ENCODE measurements at regions not wholly inside any gene's neighbourhood (a gene's known extent, or its start where the extent isn't known, plus 50 kb on each side); places are given as distances from the start of the nearest gene placed in this dataset.
"Not testable (repeated sequence)": the region's sequence is repeated elsewhere in the genome, so short reads cannot be mapped to it uniquely, and the experiment has no call there.

GRCh38 chr11:71638801-71639519 is 56.3 kb upstream of the KRTAP5-11 start:
- peak; percentile 31 for DNase-seq (ENCODE audit: low spot score)

GRCh38 chr11:71639520-71639849 is 56.8 kb upstream of the KRTAP5-11 start:
- DNase-seq (ENCODE audit: low spot score) = peak; percentile 7

GRCh38 chr11:71639916-71640315 is 57.2 kb upstream of the KRTAP5-11 start:
- DNase-seq (ENCODE audit: low spot score) = not testable (repeated sequence)

GRCh38 chr11:71647078-71647477 is 64.4 kb upstream of the KRTAP5-11 start:
- DNase-seq (ENCODE audit: low spot score) = not testable (repeated sequence)

GRCh38 chr11:71652998-71653397 is 70.3 kb upstream of the KRTAP5-11 start:
- not testable (repeated sequence) for DNase-seq (ENCODE audit: low spot score)

GRCh38 chr11:71654423-71654822 is 71.7 kb upstream of the KRTAP5-11 start:
- DNase-seq (ENCODE audit: low spot score) = not testable (repeated sequence)

- not testable (repeated sequence) for DNase-seq (ENCODE audit: low spot score)
Observed at GRCh38 chr11:71655041-71655440, 72.4 kb upstream of the KRTAP5-11 start.

GRCh38 chr11:71656513-71656912 is 73.8 kb upstream of the KRTAP5-11 start:
- DNase-seq (ENCODE audit: low spot score) = not testable (repeated sequence)

GRCh38 chr11:71664941-71665340 is 82.3 kb upstream of the KRTAP5-11 start:
- DNase-seq (ENCODE audit: low spot score) = not testable (repeated sequence)

GRCh38 chr11:71698110-71698509 is 115.4 kb upstream of the KRTAP5-11 start:
- DNase-seq (ENCODE audit: low spot score) = not testable (repeated sequence)

GRCh38 chr11:71698961-71699360 is 116.3 kb upstream of the KRTAP5-11 start:
- DNase-seq (ENCODE audit: low spot score) = not testable (repeated sequence)

- DNase-seq (ENCODE audit: low spot score) = not testable (repeated sequence)
Observed at GRCh38 chr11:71701435-71702291, 119.0 kb upstream of the KRTAP5-11 start.

GRCh38 chr11:71705086-71705737 is 122.5 kb upstream of the KRTAP5-11 start:
- not testable (repeated sequence) for DNase-seq (ENCODE audit: low spot score)

- not testable (repeated sequence) for DNase-seq (ENCODE audit: low spot score)
Observed at GRCh38 chr11:71705738-71706432, 123.2 kb upstream of the KRTAP5-11 start.

- not testable (repeated sequence) for DNase-seq (ENCODE audit: low spot score)
Observed at GRCh38 chr11:71707083-71707482, 124.4 kb upstream of the KRTAP5-11 start.

- DNase-seq (ENCODE audit: low spot score) = not testable (repeated sequence)
Observed at GRCh38 chr11:71709541-71709940, 123.5 kb upstream of the DEFB108B start.

- DNase-seq (ENCODE audit: low spot score) = peak; percentile 46
Observed at GRCh38 chr11:71710171-71710671, 122.8 kb upstream of the DEFB108B start.

GRCh38 chr11:71710701-71711385 is 122.2 kb upstream of the DEFB108B start:
- not testable (repeated sequence) for DNase-seq (ENCODE audit: low spot score)

GRCh38 chr11:71712350-71712749 is 120.7 kb upstream of the DEFB108B start:
- DNase-seq (ENCODE audit: low spot score) = not testable (repeated sequence)

- not testable (repeated sequence) for DNase-seq (ENCODE audit: low spot score)
Observed at GRCh38 chr11:71712846-71713245, 120.2 kb upstream of the DEFB108B start.

- DNase-seq (ENCODE audit: low spot score) = not testable (repeated sequence)
Observed at GRCh38 chr11:71714510-71714909, 118.5 kb upstream of the DEFB108B start.
